IPS-NIHi11 (cell line): ENCODE measurements at regions not wholly inside any gene's neighbourhood (a gene's known extent, or its start where the extent isn't known, plus 50 kb on each side); places are given as distances from the start of the nearest gene placed in this dataset.

Experiments
- DNase-seq: peaks from one replicate; pipeline ENCODE4 v3.0.0; 2012; ENCODE audit warnings: mixed read lengths, low spot score

DNA sequence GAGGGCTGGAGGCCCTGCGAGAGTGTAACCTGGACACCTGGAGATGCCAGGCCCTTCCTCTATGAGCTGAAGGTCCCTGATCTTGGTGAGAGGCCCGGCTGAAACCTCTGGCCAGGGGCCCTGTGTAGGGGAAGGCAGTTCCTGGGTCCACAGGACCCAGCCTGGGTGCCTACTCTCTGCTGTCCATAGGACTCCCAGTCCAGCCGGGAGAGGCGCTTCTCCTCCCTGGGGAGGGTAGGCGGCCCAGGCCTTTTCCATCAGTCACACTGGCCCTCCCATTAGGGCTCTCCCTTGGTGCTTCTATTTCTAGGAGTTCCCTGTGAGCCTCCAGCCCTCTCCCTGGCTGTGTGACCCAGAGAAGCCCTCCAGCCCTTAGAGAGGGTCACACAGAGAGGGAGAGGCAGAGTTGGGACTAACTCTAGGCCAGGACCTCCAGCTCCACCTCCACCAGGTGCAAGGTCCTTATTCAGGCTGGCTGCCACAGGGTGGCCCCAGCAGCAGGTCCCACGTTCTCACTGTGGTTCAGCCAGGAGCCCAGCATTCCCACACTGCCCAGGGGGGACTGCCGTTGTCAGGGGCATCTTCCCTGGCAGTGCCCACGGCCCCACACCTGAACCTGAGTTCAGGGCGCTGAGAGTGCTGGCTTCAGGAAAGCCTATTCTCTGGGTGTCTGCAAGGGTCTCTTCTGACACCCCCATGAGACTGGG is 146.8 kb downstream of the SMAD6 start:
- DNase-seq = no peak

DNA sequence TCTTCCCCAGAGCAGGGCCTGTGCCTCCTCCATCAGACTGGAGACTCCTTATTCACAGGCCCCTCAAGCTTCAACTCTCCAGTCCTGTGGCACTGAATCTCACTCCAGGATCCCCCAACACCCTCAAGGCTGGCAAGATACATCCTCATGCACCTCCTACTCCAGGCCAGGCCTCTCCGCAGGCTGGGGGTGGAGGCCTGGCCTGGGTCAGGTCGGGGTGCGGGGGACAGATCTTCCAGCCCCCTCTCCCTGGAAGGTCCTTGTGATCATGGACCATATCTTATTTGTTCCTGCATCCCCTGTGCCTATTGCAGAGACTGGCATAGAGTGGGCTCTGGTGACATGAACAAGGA is 147.3 kb downstream of the SMAD6 start:
- no peak for DNase-seq

DNA sequence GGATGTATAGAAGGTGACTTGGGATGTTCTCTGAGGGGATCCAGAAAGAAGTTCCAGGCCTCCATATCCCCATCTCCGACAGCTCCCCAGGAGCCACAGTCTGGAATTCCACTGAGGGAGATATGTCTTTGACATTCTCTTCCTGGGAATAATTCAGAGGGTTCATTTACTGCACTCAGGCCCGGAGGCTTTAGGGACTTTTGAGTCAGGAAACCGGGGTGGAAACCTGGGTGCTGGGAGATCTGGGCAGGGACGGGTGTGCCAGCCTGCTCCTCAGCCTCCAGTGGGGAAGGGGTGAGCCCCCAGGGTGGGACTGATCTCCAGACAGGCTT is 147.7 kb downstream of the SMAD6 start:
- no peak for DNase-seq

DNA sequence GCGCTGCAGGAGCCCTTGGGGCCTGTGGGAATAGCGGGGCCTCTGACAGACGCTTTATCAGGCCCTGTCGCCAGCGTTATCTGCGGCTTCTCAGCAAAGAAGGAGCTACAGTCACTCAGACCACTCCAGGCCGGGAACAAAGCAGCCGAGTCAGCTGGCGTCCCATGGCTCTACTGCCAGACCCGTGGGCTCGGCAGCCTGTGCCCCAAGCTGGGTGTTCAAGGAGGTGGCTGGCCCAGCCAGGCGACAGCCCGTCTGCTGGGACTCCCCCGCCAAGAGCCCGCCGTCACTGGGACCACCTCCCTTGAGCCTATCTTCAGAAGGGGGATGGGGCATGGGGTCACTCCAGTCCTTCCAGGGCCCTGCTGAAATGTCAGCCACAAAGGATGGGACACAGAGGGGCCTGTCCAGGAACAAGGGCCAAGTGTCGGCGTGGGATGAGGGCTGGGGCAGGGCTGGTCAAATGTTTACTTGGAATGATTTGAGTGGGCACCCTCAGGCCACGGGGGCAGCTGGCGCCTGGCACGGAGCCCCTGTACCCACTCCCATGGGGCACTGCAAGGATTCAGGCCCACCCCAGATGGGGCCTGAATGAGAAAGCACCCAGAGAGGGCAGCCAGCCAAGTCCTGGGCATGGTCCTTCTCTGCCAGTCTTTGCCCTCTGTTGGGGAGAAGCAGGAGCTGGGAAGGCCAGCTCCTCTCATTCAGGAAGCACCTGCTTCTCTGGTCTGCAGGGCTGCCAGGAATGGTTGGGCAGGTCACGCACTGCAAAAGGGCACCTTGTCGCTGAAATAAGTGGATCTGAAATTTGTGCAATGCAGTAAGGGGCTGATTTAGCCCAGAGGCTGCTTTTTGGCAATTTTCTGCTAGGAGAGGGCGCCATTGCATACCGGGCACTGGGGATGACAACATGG is 148.3 kb downstream of the SMAD6 start:
- DNase-seq = no peak

DNA sequence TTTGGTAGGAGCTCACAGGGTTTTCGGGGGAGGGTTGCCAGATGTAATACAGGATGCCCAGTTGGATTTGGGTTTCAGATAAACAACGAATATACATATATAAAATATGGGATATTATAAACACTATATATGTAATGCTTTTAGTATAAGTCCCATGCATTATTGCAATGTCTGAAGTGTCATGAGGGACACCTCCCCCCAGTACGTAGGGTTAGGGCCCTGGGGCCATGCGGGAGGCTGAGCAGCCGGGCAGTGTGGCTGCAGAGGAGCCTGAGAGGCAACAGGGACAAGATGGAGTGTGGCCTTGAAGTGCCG is 148.9 kb downstream of the SMAD6 start:
- no peak for DNase-seq

DNA sequence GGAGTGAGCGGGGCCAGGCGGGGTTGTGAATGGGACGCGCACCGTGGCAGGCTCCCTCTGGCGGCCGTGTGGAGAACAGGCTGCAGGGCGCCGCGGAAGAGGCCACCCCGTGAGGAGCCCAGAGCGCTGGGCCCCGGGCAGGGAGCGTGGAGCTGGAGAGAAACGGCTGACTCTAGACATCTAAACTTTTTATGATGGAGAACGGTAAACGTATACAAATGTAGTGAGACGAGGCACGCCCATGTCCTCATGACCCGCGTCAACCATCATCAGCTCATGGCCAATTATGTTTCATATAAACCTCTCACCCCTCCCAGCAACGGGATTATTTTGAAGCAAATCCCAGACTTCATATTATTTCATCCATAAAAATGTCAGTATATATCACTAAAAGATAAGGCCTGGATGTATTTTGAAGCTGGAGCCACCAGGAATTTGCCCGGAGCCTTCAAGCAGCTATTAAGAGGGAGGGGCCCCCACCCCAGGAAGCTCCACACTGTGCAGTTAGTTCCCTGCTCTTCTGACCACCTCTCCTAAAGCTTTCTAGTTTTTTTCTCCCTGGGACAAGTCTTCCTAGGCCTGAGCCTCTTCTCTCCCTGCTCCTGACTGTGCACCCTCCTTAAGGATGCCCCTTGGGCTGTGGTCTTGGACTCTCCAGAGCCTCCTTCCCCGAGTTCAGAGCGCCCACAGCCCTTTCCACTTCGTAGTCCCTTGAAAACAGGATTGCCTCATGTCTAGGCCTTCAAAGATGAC is 149.5 kb downstream of the SMAD6 start:
- peak; percentile 96 for DNase-seq

DNA sequence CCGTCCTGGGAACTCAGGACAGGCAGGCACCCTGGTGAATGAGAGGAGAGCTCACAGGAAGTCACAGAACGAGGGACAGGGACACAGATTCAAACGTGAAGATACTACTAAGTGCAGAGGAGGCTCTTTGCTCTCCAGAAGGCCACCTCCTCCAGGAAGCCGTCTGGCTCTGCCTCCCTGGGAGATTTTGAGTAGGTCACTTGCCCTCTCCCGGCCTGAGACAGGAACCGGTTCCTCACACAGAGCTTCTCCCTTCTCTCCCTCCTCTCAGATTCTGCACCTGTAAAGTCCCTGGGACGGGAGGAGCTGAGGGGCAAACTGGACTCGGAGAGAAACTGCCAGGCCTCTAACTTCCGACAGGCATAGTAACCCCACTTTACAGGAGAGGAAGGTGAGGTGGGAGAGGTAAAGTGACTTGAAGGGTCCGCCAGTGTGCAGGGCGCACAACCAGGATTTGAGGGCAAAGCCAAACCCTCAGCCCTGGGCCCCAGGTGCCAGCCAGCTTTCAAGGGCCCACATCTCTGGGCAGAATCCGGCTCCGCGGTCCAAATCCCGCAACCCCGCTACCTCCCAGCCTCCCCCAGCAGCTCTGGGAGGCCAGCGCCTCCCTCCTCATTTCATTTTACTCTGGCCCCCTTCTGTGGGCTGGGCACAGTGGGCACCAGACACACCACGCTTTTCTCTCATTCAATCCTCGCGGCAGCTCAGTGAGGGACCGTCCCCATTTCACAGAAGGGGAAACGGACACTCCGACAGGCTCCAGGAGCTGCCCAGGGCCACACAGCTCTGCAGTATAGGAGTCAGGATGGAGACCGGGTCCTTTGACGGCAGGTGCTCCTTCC is 150.2 kb downstream of the SMAD6 start:
- DNase-seq = no peak

DNA sequence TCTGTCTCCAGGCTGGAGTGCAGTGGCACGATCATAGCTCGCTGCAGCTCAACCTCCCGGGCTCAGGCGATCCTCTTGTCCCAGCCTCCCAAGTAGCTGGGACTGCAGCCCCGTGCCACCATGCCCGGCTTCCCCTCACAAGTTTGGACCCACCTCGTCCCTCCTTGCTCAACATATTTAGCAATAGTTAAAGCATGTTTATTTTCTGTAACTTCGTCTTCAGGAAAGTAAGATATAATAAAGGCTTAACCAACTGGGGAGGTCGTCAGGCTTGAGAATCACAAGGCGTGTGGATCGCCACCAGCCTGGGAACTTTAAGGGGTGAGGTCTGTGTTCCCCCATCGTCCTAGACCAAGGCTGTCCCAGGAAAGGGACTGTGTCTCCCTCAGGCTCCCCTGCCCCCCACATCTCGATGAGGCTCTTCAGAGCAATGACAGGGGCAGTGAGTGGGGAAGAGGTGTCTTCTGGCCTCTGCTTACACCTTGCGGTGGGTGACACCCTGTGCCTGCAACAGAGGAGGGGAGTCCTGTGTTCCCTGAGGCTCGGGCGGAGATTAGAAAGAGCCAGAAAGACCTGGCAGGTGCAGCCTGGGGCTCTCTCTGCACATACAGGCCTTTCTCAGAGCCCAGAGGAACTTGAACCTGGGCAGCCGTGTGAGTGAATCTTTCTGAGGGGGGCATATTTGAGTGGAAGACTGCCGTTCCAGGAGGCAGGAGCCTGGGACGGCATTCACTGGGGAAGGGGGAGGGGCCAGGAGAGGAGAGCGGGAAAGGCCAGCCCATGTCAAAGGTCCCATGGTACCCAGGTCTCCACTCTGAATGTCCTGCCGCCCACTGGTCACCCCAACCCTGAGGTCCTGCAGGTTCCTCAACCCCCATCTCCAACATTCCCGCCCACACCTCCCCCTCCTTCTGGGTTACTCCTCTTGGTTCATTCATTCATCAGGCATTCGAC is 152.3 kb downstream of the SMAD6 start:
- no peak for DNase-seq

DNA sequence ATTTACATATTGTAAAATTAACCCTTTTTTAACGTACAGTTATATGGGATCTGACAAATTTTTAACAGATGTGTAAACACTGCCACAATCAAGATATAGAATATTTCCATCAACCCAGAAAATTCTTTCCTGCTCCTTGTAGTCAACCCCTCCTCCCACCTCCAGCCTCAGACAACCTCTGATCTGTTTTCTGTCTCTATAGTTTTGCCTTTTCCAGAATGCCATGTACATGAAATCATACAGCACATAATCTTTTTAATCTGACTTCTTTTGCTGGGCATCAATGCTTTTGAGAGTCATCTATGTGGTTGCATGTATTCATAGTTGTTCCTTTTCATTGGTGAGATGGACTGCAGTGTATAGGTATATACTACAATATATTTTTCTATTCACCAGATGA is 153.0 kb downstream of the SMAD6 start:
- no peak for DNase-seq

DNA sequence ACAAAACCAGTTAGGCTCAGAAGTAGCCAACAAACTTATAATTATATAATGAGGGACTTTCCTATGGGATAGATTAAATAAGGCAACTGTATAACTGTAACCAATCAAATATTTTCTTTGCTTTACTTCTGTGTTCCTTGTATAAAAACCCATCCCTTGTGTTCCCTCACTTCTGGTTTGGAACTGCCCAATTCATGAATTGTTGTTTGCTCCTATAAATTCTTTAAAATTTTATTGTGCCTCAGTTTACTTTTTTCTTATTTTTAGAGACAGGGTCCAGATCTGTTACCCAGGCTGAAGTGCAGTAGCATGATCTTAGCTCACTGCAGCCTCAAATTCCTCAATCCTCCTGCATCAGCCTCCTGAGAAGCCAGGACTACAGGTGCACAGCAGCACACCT is 155.7 kb downstream of the SMAD6 start:
- DNase-seq = no peak

DNA sequence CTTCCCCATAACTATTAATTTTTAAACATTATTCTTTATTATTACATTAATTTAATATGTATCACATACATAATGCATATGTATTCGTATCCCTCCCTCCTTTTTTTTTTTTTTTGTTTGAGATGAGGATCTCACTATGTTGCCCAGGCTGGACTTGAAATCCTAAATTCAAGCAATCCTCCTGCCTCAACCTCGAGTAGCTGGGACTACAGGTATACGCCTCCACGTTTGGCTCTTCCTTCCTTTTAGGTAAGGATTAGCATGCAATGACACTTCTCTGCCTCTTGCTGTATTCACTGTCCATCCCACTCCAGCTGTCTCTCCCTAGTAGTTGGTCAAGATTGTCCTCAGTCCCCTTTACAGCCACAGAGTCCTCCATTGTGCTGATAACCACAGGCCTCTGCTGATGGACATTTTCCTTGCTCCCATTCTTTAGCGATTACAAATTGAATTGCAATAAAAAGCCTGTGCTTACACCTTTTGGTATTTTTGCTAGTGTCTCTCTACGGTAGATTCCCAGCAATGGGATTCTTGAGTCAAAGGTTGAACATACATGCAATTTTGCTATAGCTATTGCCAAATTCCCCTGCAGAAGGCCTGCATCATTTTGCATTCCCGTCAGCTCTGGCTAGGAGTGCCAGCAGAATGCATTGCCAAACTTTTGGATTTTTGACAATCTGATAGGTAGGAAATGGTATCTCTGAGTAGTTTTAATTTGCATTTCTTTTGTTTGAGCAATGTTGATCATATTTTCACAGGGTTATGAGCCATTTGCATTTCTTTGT is 156.6 kb downstream of the SMAD6 start:
- no peak for DNase-seq

DNA sequence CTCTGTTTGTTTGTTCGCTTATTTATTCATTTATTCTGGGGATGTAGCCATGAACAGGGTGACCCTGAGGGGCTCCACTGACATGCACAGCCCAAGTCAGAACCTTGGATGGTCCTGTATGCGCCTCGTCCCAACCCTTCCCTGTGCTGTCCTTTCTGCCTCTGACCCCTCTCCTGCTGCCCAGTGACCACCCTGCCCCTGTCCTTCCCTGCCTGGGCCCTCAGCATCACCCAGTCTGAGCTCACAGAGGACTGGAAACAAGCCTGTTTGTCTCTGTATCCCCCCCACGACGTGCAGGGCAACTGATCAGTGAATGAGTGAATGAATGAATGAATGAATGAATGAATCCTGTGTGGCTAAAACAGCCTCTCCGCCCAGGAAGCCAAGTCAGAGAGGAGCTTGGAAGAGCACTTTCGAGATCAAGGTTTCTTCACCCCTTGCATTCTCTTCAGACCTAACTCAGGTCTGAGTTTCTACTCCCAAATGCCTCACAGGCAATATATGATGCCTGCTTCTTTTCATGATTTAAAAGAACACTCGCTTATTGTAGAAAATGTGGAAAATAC is 157.7 kb downstream of the SMAD6 start:
- no peak for DNase-seq

DNA sequence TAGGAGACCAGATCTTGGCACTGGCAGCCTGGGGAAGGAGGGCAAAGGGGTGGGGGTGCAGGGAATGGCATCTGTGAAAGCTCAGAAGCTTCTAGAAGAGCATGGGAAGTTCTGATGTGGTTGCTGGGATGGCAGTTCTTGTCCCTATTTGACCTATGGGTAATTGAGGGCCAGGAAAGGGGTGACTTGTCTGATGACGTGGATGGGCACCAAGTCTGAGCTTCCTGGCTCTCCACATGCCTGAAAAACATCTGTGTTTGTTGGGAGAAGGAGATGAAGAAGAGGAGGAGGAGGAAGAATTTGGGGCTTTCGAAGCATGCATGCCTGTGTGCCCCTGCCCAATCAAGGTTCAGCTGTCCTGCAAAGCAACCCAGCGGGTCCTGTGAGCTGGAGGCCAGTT is 158.8 kb downstream of the SMAD6 start:
- DNase-seq = no peak

DNA sequence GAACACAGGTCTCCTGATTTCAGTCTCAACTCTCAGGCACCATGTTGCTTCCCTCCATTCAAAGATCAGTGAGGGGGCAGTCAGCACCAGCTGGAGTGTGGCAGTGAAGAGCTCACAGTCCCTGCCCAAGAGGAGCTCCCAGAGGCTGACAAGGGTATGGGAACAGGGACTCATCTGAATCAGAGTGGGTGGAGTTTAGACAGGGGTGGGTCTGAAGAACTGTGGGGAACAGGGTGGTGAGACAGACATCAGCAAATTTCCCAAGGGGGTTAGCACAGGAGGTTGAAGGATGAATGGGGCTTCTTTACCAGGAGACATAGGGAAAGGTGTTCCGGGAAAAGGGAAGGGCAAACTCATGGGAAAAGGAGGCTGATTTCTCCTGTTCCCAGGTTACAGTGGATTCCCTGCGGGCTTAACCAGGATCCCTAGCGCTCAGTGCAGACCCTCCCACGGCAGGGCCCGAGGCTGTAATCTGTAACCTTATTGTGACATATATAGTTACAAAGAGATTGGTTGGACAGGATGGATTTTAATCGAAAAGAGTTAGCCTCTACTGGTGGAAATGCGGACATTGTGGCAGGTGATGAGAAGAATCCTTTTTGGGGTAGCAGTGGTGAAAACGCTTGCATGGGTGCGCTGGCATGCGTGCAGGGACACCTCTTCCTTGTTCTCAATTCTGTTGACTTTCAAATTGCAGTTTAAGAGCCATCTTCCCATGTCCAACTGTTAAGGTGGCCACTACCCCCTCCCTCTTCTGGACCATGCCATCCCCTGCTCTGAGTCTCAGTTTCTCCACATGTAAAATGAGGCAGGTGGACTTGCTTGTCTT is 160.3 kb downstream of the SMAD6 start:
- DNase-seq = no peak

DNA sequence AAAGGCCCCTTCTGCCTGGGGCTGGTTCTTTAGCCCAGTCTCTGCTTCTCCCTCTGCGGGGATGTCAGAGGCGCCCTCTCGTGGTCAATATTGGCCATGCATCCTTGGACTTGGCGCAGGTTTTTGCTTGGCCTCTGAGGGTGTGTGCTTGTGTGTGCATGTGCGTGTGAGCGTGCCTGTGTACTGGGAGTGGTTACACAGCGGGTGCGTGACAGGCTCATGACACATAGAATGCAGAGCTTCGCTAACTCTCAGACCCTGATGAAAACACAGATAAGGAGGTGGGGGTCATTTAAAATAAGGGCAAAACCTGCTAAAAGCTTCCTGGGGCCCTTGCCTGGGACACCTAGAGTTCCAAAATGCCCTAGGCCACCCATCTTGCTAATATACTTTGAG is 160.9 kb downstream of the SMAD6 start:
- peak; percentile 84 for DNase-seq

DNA sequence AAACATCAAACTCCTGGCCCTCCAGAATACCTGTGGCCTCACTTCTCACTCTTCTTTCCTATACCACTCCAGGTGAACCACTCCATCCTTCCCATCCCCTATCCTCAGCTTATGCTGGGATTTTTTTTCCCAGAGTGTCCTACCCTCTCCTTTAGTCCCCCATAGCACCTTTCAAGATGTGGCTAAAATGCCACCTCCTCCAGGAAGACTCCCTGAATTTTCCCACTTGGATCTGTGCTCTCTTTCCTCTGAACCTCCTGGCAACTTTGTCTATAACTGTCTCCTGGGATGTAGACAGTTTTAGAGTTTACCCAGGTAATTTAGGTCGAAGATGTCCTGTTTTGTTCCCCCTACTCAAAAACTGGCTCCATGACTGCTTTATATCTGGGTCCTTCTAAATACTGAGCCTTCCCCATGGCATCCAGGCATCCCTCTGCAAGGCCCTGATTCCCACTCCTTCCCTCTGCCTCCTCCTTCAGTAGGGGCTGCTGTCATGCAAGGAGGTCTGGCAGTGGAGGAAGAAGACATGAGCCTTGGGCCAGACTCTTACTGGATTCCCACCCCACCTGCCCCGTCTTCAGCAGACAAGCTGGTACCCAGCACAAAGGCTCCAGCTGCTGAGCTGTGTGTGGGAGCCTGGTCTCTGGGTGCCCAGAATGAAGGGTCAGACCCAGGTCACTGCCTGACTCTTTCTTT is 161.5 kb downstream of the SMAD6 start:
- DNase-seq = no peak

DNA sequence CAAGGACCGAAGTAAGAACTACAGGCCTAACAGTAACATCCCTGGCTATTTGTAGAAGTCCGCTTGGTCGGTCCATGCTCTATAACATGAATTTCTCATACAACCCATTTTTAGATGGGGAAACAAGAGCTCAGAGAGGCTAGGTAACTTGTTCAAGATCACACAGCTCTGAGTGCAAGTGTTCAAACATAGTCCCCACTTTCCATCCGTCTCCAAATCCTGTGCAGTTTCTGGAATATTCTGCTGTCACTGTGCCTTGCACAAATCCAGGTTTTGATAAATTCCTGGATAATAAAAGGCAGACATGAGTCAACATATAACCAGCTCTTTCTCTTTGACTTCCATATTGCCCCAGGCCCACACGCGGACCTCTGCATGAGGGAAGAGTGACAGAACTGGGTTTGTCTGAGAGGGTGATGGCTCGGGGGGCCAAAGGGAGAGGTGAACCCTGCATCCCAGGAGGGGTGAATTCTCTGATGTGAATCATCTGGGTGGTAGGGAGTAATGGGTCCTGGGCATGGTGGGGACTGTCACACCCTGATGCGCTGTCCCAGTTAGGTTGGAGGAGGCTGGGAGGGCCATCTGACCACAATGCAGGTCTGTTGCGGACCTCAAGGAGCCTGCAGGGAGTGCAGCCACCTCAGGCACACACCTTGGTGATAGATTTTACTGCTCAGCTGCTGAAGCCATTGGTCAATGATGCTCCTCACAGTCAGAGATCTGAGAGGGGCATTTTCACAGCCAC is 162.2 kb downstream of the SMAD6 start:
- no peak for DNase-seq

DNA sequence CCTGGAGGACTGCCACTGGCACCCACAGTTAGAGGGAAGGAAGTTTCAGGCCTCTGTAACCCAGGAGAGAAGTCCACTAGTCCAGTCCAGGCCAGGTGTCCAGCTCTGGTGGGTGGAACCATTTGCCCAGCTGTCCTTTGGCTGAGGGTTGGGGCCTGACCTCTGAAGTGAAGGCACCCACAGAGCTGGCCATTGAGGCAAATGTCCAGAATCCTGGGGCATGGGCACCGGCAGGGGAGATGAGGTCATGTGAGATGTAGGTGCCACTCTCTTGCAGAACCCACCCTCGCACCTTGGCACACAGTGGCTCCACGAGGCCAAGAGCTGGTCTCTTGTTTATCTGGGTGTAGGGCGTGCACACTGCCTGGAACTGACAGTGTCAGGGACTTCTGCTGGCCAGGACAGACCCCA is 162.8 kb downstream of the SMAD6 start:
- DNase-seq = no peak
